Gastrocnemius medialis (tissue), 4 donors: ENCODE measurements at regions not wholly inside any gene's neighbourhood (a gene's known extent, or its start where the extent isn't known, plus 50 kb on each side); places are given as distances from the start of the nearest gene placed in this dataset.

Experiments
- POLR2A ChIP-seq, 2 donors: fragments of 450-650 bp; IDR thresholded peaks; one replicate each; pipeline ENCODE4 v1.6.1; 2017; ENCODE audit warnings: antibody characterized with exemption in 2 of 2, mild to moderate bottlenecking in 2 of 2, moderate library complexity in 2 of 2
- TF ChIP-seq, protein P1 (sequence below), 5 experiments: fragments of 450-650 bp in 3 of 5; fragments of 200-600 bp in 2 of 5; sonication (generic) in 2 of 5; IDR thresholded peaks in 4 of 5; conservative IDR thresholded peaks in 1 of 5; 1 replicate in 4 of 5; 2 replicates in 1 of 5; pipeline ENCODE4 v1.5.1; 2016 to 2019; ENCODE audit warnings: antibody characterized with exemption in 5 of 5, mild to moderate bottlenecking in 3 of 5, moderate library complexity in 3 of 5

DNA sequence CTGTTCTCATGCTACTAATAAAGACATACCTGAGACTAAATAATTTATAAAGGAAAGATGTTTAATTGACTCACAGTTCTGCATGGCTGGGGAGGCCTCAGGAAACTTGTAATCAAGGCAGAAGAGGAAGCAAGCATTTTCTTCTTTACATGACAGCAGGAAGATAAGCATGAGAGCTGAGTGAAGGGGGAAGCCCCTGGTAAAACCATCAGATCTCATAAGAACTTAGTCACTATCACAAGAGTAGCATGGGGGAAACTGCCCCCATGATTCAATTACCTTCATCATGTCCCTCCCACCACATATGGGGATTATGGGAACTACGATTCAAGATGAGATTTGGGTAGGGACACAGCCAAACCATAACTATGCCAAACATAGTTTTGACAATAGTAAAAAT is 58.1 kb upstream of the UTY start:
- TF ChIP-seq, protein P1, sequence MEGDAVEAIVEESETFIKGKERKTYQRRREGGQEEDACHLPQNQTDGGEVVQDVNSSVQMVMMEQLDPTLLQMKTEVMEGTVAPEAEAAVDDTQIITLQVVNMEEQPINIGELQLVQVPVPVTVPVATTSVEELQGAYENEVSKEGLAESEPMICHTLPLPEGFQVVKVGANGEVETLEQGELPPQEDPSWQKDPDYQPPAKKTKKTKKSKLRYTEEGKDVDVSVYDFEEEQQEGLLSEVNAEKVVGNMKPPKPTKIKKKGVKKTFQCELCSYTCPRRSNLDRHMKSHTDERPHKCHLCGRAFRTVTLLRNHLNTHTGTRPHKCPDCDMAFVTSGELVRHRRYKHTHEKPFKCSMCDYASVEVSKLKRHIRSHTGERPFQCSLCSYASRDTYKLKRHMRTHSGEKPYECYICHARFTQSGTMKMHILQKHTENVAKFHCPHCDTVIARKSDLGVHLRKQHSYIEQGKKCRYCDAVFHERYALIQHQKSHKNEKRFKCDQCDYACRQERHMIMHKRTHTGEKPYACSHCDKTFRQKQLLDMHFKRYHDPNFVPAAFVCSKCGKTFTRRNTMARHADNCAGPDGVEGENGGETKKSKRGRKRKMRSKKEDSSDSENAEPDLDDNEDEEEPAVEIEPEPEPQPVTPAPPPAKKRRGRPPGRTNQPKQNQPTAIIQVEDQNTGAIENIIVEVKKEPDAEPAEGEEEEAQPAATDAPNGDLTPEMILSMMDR (IDR thresholded peaks at IDR 0.05 in 4 of 5, conservative IDR thresholded peaks at IDR 0.05 in 1 of 5): no peak
- no peak for TF ChIP-seq POLR2A (IDR thresholded peaks at IDR 0.05)
